ENCODE measurements at regions not wholly inside any gene's neighbourhood (a gene's known extent, or its start where the extent isn't known, plus 50 kb on each side); places are given as distances from the start of the nearest gene placed in this dataset.

DNA sequence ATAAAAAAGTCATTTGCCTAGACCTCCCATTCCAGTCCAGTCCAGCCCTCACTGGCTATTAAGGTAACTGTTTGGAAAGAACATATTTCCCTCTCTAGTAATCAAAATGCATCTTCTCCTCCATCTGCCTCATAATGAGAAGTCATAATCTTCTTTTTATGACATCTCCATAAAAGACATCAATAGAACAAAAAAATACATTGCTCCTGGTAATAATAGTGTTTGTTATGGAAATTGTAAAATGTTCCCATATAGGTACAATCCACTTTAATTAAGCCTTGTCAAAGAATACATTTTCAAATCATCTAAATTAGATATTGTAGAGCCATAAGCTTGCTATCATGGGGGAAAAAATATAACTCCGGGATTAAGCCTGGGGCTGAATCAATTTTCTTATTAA, 461.6 kb downstream of the LRATD1 start:
- TF ChIP-seq ZNF24 (IDR thresholded peaks at IDR 0.05) (no peak), EZH2 (IDR thresholded peaks at IDR 0.05; ENCODE audit: borderline replicate concordance, control insufficient read depth, low read depth, low read length) (no peak), NR2F1 (conservative IDR thresholded peaks at IDR 0.05) (no peak), CEBPB (IDR thresholded peaks at IDR 0.05; ENCODE audit: borderline replicate concordance in 1 of 2, low read depth in 2 of 2, low read length in 2 of 2) (no peak), BMI1 (IDR thresholded peaks at IDR 0.05; ENCODE audit: borderline replicate concordance) (no peak)

Measured in GM12878 (cell line).